ENCODE measurements at regions not wholly inside any gene's neighbourhood (a gene's known extent, or its start where the extent isn't known, plus 50 kb on each side); places are given as distances from the start of the nearest gene placed in this dataset.

DNA sequence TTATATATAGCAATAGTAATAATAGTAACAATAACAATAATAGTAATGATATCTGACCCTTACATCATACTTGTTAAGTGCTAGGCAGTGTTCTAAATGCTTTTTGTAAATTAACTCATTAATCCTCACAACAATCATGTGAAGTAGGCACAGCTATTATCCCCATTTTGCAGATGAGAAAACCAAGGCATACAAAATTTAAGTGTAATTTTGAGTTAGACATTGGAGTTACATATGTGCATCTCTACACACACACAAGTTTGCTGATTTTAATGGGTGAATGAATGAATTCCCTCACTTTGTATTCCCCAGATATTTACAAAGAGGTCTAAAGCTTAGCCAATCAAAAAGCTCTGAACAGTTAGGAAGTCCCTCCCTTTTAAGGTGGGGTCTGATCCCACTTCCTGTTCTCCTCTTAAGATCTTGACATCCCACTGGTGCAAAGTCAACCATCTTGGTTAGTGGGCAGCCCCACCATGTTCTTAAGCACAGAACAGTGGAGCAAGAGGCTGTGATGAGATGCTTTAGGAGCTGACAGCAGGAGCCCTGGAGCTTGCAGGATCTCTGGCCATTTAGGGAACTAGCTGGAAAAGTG is 85.3 kb upstream of the FOXP4 start:
- TF ChIP-seq, protein P1, sequence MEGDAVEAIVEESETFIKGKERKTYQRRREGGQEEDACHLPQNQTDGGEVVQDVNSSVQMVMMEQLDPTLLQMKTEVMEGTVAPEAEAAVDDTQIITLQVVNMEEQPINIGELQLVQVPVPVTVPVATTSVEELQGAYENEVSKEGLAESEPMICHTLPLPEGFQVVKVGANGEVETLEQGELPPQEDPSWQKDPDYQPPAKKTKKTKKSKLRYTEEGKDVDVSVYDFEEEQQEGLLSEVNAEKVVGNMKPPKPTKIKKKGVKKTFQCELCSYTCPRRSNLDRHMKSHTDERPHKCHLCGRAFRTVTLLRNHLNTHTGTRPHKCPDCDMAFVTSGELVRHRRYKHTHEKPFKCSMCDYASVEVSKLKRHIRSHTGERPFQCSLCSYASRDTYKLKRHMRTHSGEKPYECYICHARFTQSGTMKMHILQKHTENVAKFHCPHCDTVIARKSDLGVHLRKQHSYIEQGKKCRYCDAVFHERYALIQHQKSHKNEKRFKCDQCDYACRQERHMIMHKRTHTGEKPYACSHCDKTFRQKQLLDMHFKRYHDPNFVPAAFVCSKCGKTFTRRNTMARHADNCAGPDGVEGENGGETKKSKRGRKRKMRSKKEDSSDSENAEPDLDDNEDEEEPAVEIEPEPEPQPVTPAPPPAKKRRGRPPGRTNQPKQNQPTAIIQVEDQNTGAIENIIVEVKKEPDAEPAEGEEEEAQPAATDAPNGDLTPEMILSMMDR (IDR thresholded peaks at IDR 0.05; ENCODE audit: extremely low read depth, low read depth, low read length), result no peak
- Histone ChIP-seq H3K79me2 (ENCODE audit: insufficient read depth, low read length) (no peaks in the 10 kb centered on the region), H3K4me2 (ENCODE audit: insufficient read depth, low read length) (no peak overlapping the region), H4K20me1 (ENCODE audit: insufficient read depth, low read length) (no peaks in the 10 kb centered on the region), H2AFZ (ENCODE audit: low read length) (no peak overlapping the region), H3K9me3 (ENCODE audit: low read depth, low read length) (no peaks in the 10 kb centered on the region), H3K27ac (ENCODE audit: low read depth, low read length) (no peak overlapping the region), H3K36me3 (ENCODE audit: insufficient read depth, low read length) (no peaks in the 10 kb centered on the region), H3K27me3 (ENCODE audit: insufficient read depth, low read length) (peaks cover 13% of the 10 kb centered on the region), H3K4me3 (ENCODE audit: insufficient read depth, low read length) (no peak overlapping the region), H3K4me1 (ENCODE audit: insufficient read depth, low read length) (peaks cover 8% of the 10 kb centered on the region)
- no peak for DNase-seq (ENCODE audit: insufficient read length, low spot score, missing footprints)

DNA sequence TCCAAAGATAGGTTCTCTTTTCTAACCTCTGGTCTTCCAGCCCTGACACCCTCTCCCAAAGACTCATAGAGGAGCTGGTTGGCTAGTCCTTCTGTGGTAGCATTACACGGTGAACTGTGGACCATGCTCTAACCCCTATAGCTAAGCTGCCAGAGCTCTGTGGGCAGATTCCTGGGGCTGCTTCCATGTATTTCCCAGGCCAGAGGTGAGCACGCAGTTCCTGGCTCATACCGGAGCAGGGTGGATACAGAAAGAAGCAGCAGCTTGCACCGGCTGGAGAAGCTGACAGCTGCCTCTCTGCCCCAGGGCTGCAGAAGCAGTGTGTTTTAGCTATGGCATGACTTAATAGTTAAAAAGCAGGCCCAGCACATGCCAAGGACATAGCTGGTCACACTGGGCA is 84.1 kb upstream of the FOXP4 start:
- TF ChIP-seq, protein P1 (IDR thresholded peaks at IDR 0.05; ENCODE audit: extremely low read depth, low read depth, low read length), result no peak
- no peak overlapping the region for H2AFZ ChIP-seq (ENCODE audit: low read length)
- no peak for DNase-seq (ENCODE audit: insufficient read length, low spot score, missing footprints)

DNA sequence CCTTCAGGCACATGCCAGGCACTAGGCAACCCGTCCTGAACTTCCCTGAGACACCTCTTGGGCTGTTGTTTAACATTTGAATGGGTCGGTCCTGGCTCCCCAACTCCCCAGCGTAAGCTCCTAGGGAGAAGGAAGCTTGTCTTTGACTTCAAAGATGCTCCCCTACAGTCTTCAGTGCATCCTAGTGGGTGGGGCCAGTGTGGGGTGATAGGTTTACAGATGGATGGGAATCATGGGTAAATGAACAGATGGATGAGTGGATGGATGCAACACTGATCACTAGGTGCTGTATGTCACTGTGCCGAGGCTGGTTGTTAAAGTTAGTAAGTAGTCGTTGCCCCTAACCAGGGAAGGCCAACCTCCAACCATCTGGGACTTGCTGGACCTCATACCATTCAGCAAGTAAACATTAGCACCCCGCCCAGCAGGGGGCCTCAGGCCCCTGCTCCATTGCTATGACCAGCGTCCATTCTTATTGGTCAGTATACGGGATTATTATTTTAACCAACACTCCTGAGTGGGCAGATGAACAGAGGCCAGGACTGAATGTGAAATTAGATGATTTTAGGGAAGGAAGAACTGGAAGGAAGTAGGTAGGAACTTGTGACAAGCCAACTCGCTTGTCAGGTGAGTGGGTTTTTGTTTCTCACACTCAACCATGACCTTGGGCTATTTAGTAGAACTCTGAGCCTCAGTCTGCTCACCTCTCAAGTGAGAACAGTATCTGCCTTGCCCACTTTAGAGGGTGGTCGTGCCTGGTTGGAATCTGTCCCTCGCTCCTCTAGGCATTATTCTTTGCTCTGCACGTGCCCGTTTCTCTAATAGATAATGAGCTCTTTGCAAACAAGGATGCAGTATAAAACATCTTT is 82.9 kb upstream of the FOXP4 start:
- H3K36me3 ChIP-seq (ENCODE audit: insufficient read depth, low read length), result no peaks in the 10 kb centered on the region
- no peaks in the 10 kb centered on the region for H4K20me1 ChIP-seq (ENCODE audit: insufficient read depth, low read length)
- H2AFZ ChIP-seq (ENCODE audit: low read length), result no peak overlapping the region
- TF ChIP-seq, protein P1 (IDR thresholded peaks at IDR 0.05; ENCODE audit: extremely low read depth, low read depth, low read length), result peak; percentile 74
- no peak overlapping the region for H3K4me2 ChIP-seq (ENCODE audit: insufficient read depth, low read length)
- H3K4me3 ChIP-seq (ENCODE audit: insufficient read depth, low read length), result no peak overlapping the region
- no peaks in the 10 kb centered on the region for H3K27me3 ChIP-seq (ENCODE audit: insufficient read depth, low read length)
- peaks cover 8% of the 10 kb centered on the region for H3K4me1 ChIP-seq (ENCODE audit: insufficient read depth, low read length)
- no peak overlapping the region for H3K27ac ChIP-seq (ENCODE audit: low read depth, low read length)
- H3K9me3 ChIP-seq (ENCODE audit: low read depth, low read length), result no peaks in the 10 kb centered on the region
- DNase-seq (ENCODE audit: insufficient read length, low spot score, missing footprints), result no peak
- H3K79me2 ChIP-seq (ENCODE audit: insufficient read depth, low read length), result no peaks in the 10 kb centered on the region

More for the DNA sequence above, 84.1 kb upstream of the FOXP4 start:
- H3K79me2 ChIP-seq (ENCODE audit: insufficient read depth, low read length), result no peaks in the 10 kb centered on the region
- no peak overlapping the region for H3K27ac ChIP-seq (ENCODE audit: low read depth, low read length)
- no peak overlapping the region for H3K4me2 ChIP-seq (ENCODE audit: insufficient read depth, low read length)
- no peaks in the 10 kb centered on the region for H3K9me3 ChIP-seq (ENCODE audit: low read depth, low read length)
- H3K36me3 ChIP-seq (ENCODE audit: insufficient read depth, low read length), result no peaks in the 10 kb centered on the region
- H3K4me3 ChIP-seq (ENCODE audit: insufficient read depth, low read length), result no peak overlapping the region
- H4K20me1 ChIP-seq (ENCODE audit: insufficient read depth, low read length), result no peaks in the 10 kb centered on the region
- peaks cover 8% of the 10 kb centered on the region for H3K4me1 ChIP-seq (ENCODE audit: insufficient read depth, low read length)
- H3K27me3 ChIP-seq (ENCODE audit: insufficient read depth, low read length), result peaks cover 4% of the 10 kb centered on the region

DNA sequence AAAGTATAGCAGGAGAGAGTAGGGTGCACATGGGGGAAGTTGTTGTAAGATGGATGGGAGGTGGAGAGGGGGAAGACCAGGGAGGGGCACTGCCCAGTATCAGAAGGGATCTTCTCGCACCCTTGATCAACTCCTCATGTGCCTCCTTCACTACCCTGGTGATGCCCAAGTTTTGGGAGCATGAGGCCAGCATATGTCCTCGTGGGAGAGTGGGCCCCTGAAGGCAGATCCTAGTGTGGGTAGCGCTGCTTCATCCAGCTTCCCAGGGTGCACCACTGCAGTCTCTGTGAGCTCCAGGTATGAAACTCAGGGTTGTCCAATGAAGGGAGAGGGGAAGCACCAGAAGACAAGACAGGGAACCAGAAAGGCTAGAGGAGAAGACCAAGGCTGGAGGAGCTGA is 82.2 kb upstream of the FOXP4 start:
- no peaks in the 10 kb centered on the region for H4K20me1 ChIP-seq (ENCODE audit: insufficient read depth, low read length)
- DNase-seq (ENCODE audit: insufficient read length, low spot score, missing footprints), result peak; percentile 75
- no peaks in the 10 kb centered on the region for H3K9me3 ChIP-seq (ENCODE audit: low read depth, low read length)
- peak overlapping the region; percentile 16 for H3K4me2 ChIP-seq (ENCODE audit: insufficient read depth, low read length)
- H3K79me2 ChIP-seq (ENCODE audit: insufficient read depth, low read length), result no peaks in the 10 kb centered on the region
- H3K4me1 ChIP-seq (ENCODE audit: insufficient read depth, low read length), result peaks cover 8% of the 10 kb centered on the region
- H2AFZ ChIP-seq (ENCODE audit: low read length), result peak overlapping the region; percentile 84
- H3K36me3 ChIP-seq (ENCODE audit: insufficient read depth, low read length), result no peaks in the 10 kb centered on the region
- H3K4me3 ChIP-seq (ENCODE audit: insufficient read depth, low read length), result no peak overlapping the region
- no peaks in the 10 kb centered on the region for H3K27me3 ChIP-seq (ENCODE audit: insufficient read depth, low read length)
- TF ChIP-seq, protein P1 (IDR thresholded peaks at IDR 0.05; ENCODE audit: extremely low read depth, low read depth, low read length), result no peak
- H3K27ac ChIP-seq (ENCODE audit: low read depth, low read length), result no peak overlapping the region

All from osteoblast (primary cell).